HG02759 (cell line): ENCODE measurements at regions not wholly inside any gene's neighbourhood (a gene's known extent, or its start where the extent isn't known, plus 50 kb on each side); places are given as distances from the start of the nearest gene placed in this dataset.
"Not testable (repeated sequence)": the region's sequence is repeated elsewhere in the genome, so short reads cannot be mapped to it uniquely, and the experiment has no call there.

Experiments
- ATAC-seq: cut with Tn5 transposase; IDR thresholded peaks from one replicate; pipeline ENCODE4 v1.9.1; 2021; ENCODE audit warnings: mild to moderate bottlenecking, moderate library complexity; ENCODE audit not compliant: unreplicated experiment

- ATAC-seq = no peak
Observed at GRCh38 chr4:60812811-60813210, 387.3 kb upstream of the ADGRL3 start.

GRCh38 chr4:60814549-60814948 is 385.6 kb upstream of the ADGRL3 start:
- ATAC-seq = no peak

GRCh38 chr4:60817609-60818008 is 382.5 kb upstream of the ADGRL3 start:
- no peak for ATAC-seq

- no peak for ATAC-seq
Observed at GRCh38 chr4:60822986-60823385, 377.1 kb upstream of the ADGRL3 start.

GRCh38 chr4:60840020-60840419 is 360.1 kb upstream of the ADGRL3 start:
- no peak for ATAC-seq

GRCh38 chr4:60846678-60847077 is 353.4 kb upstream of the ADGRL3 start:
- no peak for ATAC-seq

- no peak for ATAC-seq
Observed at GRCh38 chr4:60847614-60848013, 352.5 kb upstream of the ADGRL3 start.

- no peak for ATAC-seq
Observed at GRCh38 chr4:60857130-60857753, 342.9 kb upstream of the ADGRL3 start.

GRCh38 chr4:60863442-60863841 is 336.7 kb upstream of the ADGRL3 start:
- ATAC-seq = no peak

GRCh38 chr4:60865273-60865672 is 334.9 kb upstream of the ADGRL3 start:
- no peak for ATAC-seq

GRCh38 chr4:60868232-60868960 is 331.7 kb upstream of the ADGRL3 start:
- ATAC-seq = no peak

- no peak for ATAC-seq
Observed at GRCh38 chr4:60879135-60879701, 320.9 kb upstream of the ADGRL3 start.

- ATAC-seq = no peak
Observed at GRCh38 chr4:60884587-60884986, 315.5 kb upstream of the ADGRL3 start.

GRCh38 chr4:60885011-60885410 is 315.1 kb upstream of the ADGRL3 start:
- ATAC-seq = no peak

- no peak for ATAC-seq
Observed at GRCh38 chr4:60890743-60891142, 309.4 kb upstream of the ADGRL3 start.

GRCh38 chr4:60891947-60892346 is 308.2 kb upstream of the ADGRL3 start:
- no peak for ATAC-seq

- no peak for ATAC-seq
Observed at GRCh38 chr4:60897415-60897814, 302.7 kb upstream of the ADGRL3 start.

- no peak for ATAC-seq
Observed at GRCh38 chr4:60905162-60905561, 295.0 kb upstream of the ADGRL3 start.

GRCh38 chr4:60911127-60911526 is 289.0 kb upstream of the ADGRL3 start:
- no peak for ATAC-seq

GRCh38 chr4:60913002-60913401 is 287.1 kb upstream of the ADGRL3 start:
- ATAC-seq = no peak

- no peak for ATAC-seq
Observed at GRCh38 chr4:60913671-60914070, 286.5 kb upstream of the ADGRL3 start.

- ATAC-seq = not testable (repeated sequence)
Observed at GRCh38 chr4:60921735-60922134, 278.4 kb upstream of the ADGRL3 start.
